GM19238 (cell line): ENCODE measurements at regions not wholly inside any gene's neighbourhood (a gene's known extent, or its start where the extent isn't known, plus 50 kb on each side); places are given as distances from the start of the nearest gene placed in this dataset.
"Not testable (repeated sequence)": the region's sequence is repeated elsewhere in the genome, so short reads cannot be mapped to it uniquely, and the experiment has no call there.

Experiments used
- DNase-seq: peaks from one replicate; pipeline ENCODE4 v3.0.0; 2011; ENCODE audit warnings: low spot score; ENCODE audit not compliant: insufficient read length

GRCh38 chr11:98455500-98456307 is 565.0 kb upstream of the CNTN5 start:
- no peak for DNase-seq

- DNase-seq = no peak
Observed at GRCh38 chr11:98456308-98456680, 564.5 kb upstream of the CNTN5 start.

GRCh38 chr11:98495016-98495415 is 525.7 kb upstream of the CNTN5 start:
- DNase-seq = no peak

GRCh38 chr11:98495601-98496000 is 525.1 kb upstream of the CNTN5 start:
- no peak for DNase-seq

GRCh38 chr11:98507208-98507607 is 513.5 kb upstream of the CNTN5 start:
- no peak for DNase-seq

GRCh38 chr11:98512938-98513337 is 507.8 kb upstream of the CNTN5 start:
- no peak for DNase-seq

- no peak for DNase-seq
Observed at GRCh38 chr11:98531576-98531975, 489.2 kb upstream of the CNTN5 start.

- no peak for DNase-seq
Observed at GRCh38 chr11:98536023-98536422, 484.7 kb upstream of the CNTN5 start.

- not testable (repeated sequence) for DNase-seq
Observed at GRCh38 chr11:98538358-98538757, 482.4 kb upstream of the CNTN5 start.

GRCh38 chr11:98545544-98546175 is 475.1 kb upstream of the CNTN5 start:
- DNase-seq = no peak

GRCh38 chr11:98549571-98549970 is 471.2 kb upstream of the CNTN5 start:
- no peak for DNase-seq

- DNase-seq = no peak
Observed at GRCh38 chr11:98559961-98560360, 460.8 kb upstream of the CNTN5 start.

- no peak for DNase-seq
Observed at GRCh38 chr11:98561252-98561651, 459.5 kb upstream of the CNTN5 start.

- no peak for DNase-seq
Observed at GRCh38 chr11:98561877-98562395, 458.8 kb upstream of the CNTN5 start.

- no peak for DNase-seq
Observed at GRCh38 chr11:98564233-98564632, 456.5 kb upstream of the CNTN5 start.

GRCh38 chr11:98564881-98565280 is 455.9 kb upstream of the CNTN5 start:
- DNase-seq = no peak

GRCh38 chr11:98565311-98565710 is 455.4 kb upstream of the CNTN5 start:
- no peak for DNase-seq

- DNase-seq = no peak
Observed at GRCh38 chr11:98566978-98567377, 453.8 kb upstream of the CNTN5 start.

- DNase-seq = no peak
Observed at GRCh38 chr11:98568013-98568412, 452.7 kb upstream of the CNTN5 start.

GRCh38 chr11:98572941-98573340 is 447.8 kb upstream of the CNTN5 start:
- no peak for DNase-seq

- no peak for DNase-seq
Observed at GRCh38 chr11:98587884-98588283, 432.9 kb upstream of the CNTN5 start.

- no peak for DNase-seq
Observed at GRCh38 chr11:98589967-98590366, 430.8 kb upstream of the CNTN5 start.

GRCh38 chr11:98600103-98600502 is 420.6 kb upstream of the CNTN5 start:
- no peak for DNase-seq
